HepG2 (cell line): ENCODE measurements at regions not wholly inside any gene's neighbourhood (a gene's known extent, or its start where the extent isn't known, plus 50 kb on each side); places are given as distances from the start of the nearest gene placed in this dataset.

Source experiments
- ADNP ChIP-seq: sonication (generic); formaldehyde crosslinking; IDR thresholded peaks from 2 replicates; pipeline ENCODE4 v1.4.0; 2020; ENCODE audit warnings: missing genetic modification reagents
- CENPT ChIP-seq: sonication (generic); formaldehyde crosslinking; IDR thresholded peaks from 2 replicates; pipeline ENCODE4 v1.8.0; 2022; ENCODE audit warnings: low read depth, mild to moderate bottlenecking, moderate library complexity, missing genetic modification reagents
- FOSL1 ChIP-seq: sonication (generic); formaldehyde crosslinking; IDR thresholded peaks from 2 replicates; pipeline ENCODE4 v1.9.0; 2021; ENCODE audit warnings: missing genetic modification reagents, borderline replicate concordance
- FOXM1 ChIP-seq: sonication (generic); formaldehyde crosslinking; IDR thresholded peaks from 2 replicates; pipeline ENCODE4 v1.5.0; 2020; ENCODE audit warnings: missing genetic modification reagents
- HCFC1 ChIP-seq: fragments of 150-350 bp; IDR thresholded peaks from 2 replicates; pipeline ENCODE4 v1.6.1; 2014; ENCODE audit warnings: low read depth, low read length
- HHEX ChIP-seq: IDR thresholded peaks from 2 replicates; pipeline ENCODE4 v1.6.1; 2016; ENCODE audit warnings: control low read depth
- HNF4G ChIP-seq, 2 experiments: sonication (generic) in 1 of 2; formaldehyde crosslinking in 1 of 2; IDR thresholded peaks; 2 replicates each; pipeline versions ENCODE4 v1.4.0 to v1.6.1; 2011 to 2020; ENCODE audit warnings: borderline replicate concordance in 2 of 2, low read depth in 2 of 2, mild to moderate bottlenecking in 2 of 2, low read length in 1 of 2, missing genetic modification reagents in 1 of 2, moderate library complexity in 1 of 2
- RORA ChIP-seq: sonication (generic); formaldehyde crosslinking; IDR thresholded peaks from 2 replicates; pipeline ENCODE4 v1.5.0; 2020; ENCODE audit warnings: mild to moderate bottlenecking, missing genetic modification reagents, moderate library complexity
- SIN3B ChIP-seq: fragments of 150-350 bp; IDR thresholded peaks from 2 replicates; pipeline ENCODE4 v1.6.1; 2014; ENCODE audit warnings: low read length
- TCF12 ChIP-seq, 2 experiments: fragments of 450-650 bp in 1 of 2; sonication (generic) in 1 of 2; formaldehyde crosslinking in 1 of 2; IDR thresholded peaks; 2 replicates each; pipeline versions ENCODE4 v1.6.1 to v1.8.0; 2017 to 2022; ENCODE audit warnings: antibody characterized with exemption in 1 of 2, mild to moderate bottlenecking in 1 of 2, missing genetic modification reagents in 1 of 2, moderate library complexity in 1 of 2
- ZBTB14 ChIP-seq: sonication (generic); formaldehyde crosslinking; IDR thresholded peaks from 2 replicates; pipeline ENCODE4 v1.4.0; 2020; ENCODE audit warnings: missing genetic modification reagents
- ZBTB20 ChIP-seq: sonication (generic); formaldehyde crosslinking; IDR thresholded peaks from 2 replicates; pipeline ENCODE4 v1.8.1; 2023; ENCODE audit warnings: missing genetic modification reagents, low read depth, mild to moderate bottlenecking, borderline replicate concordance
- ZFY ChIP-seq: sonication (generic); formaldehyde crosslinking; IDR thresholded peaks from 2 replicates; pipeline ENCODE4 v1.4.0; 2020; ENCODE audit warnings: missing genetic modification reagents
- ZKSCAN1 ChIP-seq: fragments of 150-350 bp; IDR thresholded peaks from 2 replicates; pipeline ENCODE4 v1.6.1; 2014; ENCODE audit warnings: low read length
- ZNF12 ChIP-seq: sonication (generic); formaldehyde crosslinking; IDR thresholded peaks from 2 replicates; pipeline ENCODE4 v1.5.0; 2020; ENCODE audit warnings: missing genetic modification reagents
- ZNF513 ChIP-seq: sonication (generic); formaldehyde crosslinking; conservative IDR thresholded peaks from 2 replicates; pipeline ENCODE4 v1.5.0; 2020; ENCODE audit warnings: missing genetic modification reagents
- ZNF543 ChIP-seq: sonication (generic); formaldehyde crosslinking; IDR thresholded peaks from 2 replicates; pipeline ENCODE4 v1.4.0; 2020; ENCODE audit warnings: mild to moderate bottlenecking, missing genetic modification reagents
- ZNF546 ChIP-seq: sonication (generic); formaldehyde crosslinking; conservative IDR thresholded peaks from 2 replicates; pipeline ENCODE4 v1.8.1; 2023; ENCODE audit warnings: mild to moderate bottlenecking, missing genetic modification reagents
- ZNF589 ChIP-seq: sonication (generic); formaldehyde crosslinking; conservative IDR thresholded peaks from 2 replicates; pipeline ENCODE4 v1.8.0; 2022; ENCODE audit warnings: mild to moderate bottlenecking, moderate library complexity, missing genetic modification reagents
- ZNF703 ChIP-seq: sonication (generic); formaldehyde crosslinking; IDR thresholded peaks from 2 replicates; pipeline ENCODE4 v1.5.1; 2020; ENCODE audit warnings: missing genetic modification reagents, mild to moderate bottlenecking, moderate library complexity, borderline replicate concordance
- ZSCAN29 ChIP-seq: sonication (generic); formaldehyde crosslinking; conservative IDR thresholded peaks from 2 replicates; pipeline ENCODE4 v1.4.0; 2020; ENCODE audit warnings: mild to moderate bottlenecking, missing genetic modification reagents
- TF ChIP-seq, protein P1 (sequence below): sonication (generic); formaldehyde crosslinking; IDR thresholded peaks from 2 replicates; pipeline ENCODE4 v1.4.0; 2020; ENCODE audit warnings: missing genetic modification reagents, mild to moderate bottlenecking, borderline replicate concordance
- TF ChIP-seq, protein P2 (sequence below): sonication (generic); formaldehyde crosslinking; IDR thresholded peaks from 2 replicates; pipeline ENCODE4 v1.4.0; 2020; ENCODE audit warnings: missing genetic modification reagents

DNA sequence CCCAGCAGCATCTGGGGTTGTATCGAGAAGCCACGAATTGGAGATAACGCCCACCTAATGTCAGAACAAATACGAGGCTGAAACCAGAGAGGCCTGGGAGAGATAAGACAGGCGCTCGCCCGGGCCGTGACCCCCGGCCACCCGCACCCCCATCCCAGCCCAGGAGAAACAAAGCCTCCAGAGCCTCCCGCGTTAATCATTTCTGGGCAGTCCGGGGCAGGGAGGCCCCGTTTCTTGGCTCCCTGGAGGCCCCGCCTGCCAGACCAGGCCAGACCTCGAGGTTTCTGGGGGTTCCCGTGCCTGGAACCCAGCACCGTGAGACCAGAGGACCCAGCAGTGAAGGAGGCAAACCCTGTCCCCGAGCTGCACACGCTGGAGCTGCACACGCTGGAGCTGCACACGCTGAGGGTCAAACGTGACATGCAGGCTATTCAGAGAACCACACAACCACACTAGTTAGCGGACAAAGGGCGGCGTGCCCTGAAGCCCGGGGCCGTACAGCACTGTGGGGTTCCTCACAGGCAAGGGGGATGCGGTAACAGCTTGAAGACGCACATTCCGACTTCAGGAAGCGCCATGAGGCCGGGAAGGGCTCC lies 53.4 kb downstream of the FOXL3 start (continued):
- no peak for TF ChIP-seq ZBTB14 (CRISPR knock-in tag)
- TF ChIP-seq ZNF546 = no peak
- no peak for TF ChIP-seq FOXM1 (CRISPR knock-in tag)
- no peak for TF ChIP-seq CENPT (CRISPR knock-in tag)
- no peak for TF ChIP-seq SIN3B
- no peak for TF ChIP-seq ZSCAN29
- TF ChIP-seq ZKSCAN1 = no peak
- no peak for TF ChIP-seq ZNF703
- no peak for TF ChIP-seq ADNP (CRISPR knock-in tag)
- TF ChIP-seq, protein P1, sequence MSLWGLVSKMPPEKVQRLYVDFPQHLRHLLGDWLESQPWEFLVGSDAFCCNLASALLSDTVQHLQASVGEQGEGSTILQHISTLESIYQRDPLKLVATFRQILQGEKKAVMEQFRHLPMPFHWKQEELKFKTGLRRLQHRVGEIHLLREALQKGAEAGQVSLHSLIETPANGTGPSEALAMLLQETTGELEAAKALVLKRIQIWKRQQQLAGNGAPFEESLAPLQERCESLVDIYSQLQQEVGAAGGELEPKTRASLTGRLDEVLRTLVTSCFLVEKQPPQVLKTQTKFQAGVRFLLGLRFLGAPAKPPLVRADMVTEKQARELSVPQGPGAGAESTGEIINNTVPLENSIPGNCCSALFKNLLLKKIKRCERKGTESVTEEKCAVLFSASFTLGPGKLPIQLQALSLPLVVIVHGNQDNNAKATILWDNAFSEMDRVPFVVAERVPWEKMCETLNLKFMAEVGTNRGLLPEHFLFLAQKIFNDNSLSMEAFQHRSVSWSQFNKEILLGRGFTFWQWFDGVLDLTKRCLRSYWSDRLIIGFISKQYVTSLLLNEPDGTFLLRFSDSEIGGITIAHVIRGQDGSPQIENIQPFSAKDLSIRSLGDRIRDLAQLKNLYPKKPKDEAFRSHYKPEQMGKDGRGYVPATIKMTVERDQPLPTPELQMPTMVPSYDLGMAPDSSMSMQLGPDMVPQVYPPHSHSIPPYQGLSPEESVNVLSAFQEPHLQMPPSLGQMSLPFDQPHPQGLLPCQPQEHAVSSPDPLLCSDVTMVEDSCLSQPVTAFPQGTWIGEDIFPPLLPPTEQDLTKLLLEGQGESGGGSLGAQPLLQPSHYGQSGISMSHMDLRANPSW (CRISPR knock-in tag) = no peak
- TF ChIP-seq ZBTB20 = no peak
- no peak for TF ChIP-seq HHEX (CRISPR knock-in tag)
- TF ChIP-seq ZNF589 (CRISPR knock-in tag) = no peak
- TF ChIP-seq HCFC1 = no peak
- TF ChIP-seq TCF12 (IDR thresholded peaks at IDR 0.05) = no peak
- no peak for TF ChIP-seq TCF12 (CRISPR knock-in tag; IDR thresholded peaks at IDR 0.05)
- TF ChIP-seq, protein P2, sequence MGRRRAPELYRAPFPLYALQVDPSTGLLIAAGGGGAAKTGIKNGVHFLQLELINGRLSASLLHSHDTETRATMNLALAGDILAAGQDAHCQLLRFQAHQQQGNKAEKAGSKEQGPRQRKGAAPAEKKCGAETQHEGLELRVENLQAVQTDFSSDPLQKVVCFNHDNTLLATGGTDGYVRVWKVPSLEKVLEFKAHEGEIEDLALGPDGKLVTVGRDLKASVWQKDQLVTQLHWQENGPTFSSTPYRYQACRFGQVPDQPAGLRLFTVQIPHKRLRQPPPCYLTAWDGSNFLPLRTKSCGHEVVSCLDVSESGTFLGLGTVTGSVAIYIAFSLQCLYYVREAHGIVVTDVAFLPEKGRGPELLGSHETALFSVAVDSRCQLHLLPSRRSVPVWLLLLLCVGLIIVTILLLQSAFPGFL = no peak
- no peak for TF ChIP-seq ZNF543 (CRISPR knock-in tag)
- TF ChIP-seq RORA (CRISPR knock-in tag) = no peak
- TF ChIP-seq HNF4G (IDR thresholded peaks at IDR 0.05; ENCODE audit: borderline replicate concordance, low read depth, low read length) = no peak
- TF ChIP-seq HNF4G (CRISPR knock-in tag; IDR thresholded peaks at IDR 0.05; ENCODE audit: borderline replicate concordance, low read depth) = no peak
- no peak for TF ChIP-seq ZNF513 (CRISPR knock-in tag)
- TF ChIP-seq ZFY (CRISPR knock-in tag) = peak; percentile 39; the same call in 1 of the 2 replicates
- TF ChIP-seq FOSL1 (CRISPR knock-in tag) = no peak
- TF ChIP-seq ZNF12 (CRISPR knock-in tag) = no peak
